A673 (cell line): ENCODE measurements at regions not wholly inside any gene's neighbourhood (a gene's known extent, or its start where the extent isn't known, plus 50 kb on each side); places are given as distances from the start of the nearest gene placed in this dataset.

Experiments used
- EZH2 ChIP-seq: fragments of 200-600 bp; sonication (generic); IDR thresholded peaks from 2 replicates; pipeline ENCODE4 v1.6.1; 2017; ENCODE audit warnings: borderline replicate concordance, low read depth, mild to moderate bottlenecking, mixed read lengths, antibody characterized with exemption, low read length; ENCODE audit not compliant: poor library complexity, severe bottlenecking
- TF ChIP-seq, protein P1 (sequence below): fragments of 300-800, 200-600 bp; sonication (generic); conservative IDR thresholded peaks from 2 replicates; pipeline ENCODE4 v1.5.1; 2017; ENCODE audit warnings: low read depth, mild to moderate bottlenecking, antibody characterized with exemption, low read length, moderate library complexity, mixed read lengths

DNA sequence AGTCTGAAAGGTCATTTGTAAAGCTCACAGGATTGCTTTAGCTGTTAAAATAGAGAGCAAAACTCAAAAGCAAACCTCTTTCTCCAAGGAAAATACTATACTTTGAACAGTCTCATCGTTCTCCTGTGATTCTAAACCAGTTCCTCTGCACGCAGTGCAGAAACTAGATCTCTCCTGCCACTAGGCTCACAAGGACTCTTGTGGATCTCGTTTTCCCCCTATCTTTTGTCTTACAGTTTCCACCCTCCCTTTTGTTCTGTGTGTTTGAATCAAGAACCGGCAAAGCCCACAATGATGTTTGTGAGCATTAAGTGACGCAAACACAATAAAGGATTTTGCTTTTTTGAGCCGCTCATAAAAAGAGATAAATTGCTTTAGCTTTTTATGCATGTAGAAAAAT lies 1103.5 kb upstream of the RBFOX1 start:
- TF ChIP-seq, protein P1, sequence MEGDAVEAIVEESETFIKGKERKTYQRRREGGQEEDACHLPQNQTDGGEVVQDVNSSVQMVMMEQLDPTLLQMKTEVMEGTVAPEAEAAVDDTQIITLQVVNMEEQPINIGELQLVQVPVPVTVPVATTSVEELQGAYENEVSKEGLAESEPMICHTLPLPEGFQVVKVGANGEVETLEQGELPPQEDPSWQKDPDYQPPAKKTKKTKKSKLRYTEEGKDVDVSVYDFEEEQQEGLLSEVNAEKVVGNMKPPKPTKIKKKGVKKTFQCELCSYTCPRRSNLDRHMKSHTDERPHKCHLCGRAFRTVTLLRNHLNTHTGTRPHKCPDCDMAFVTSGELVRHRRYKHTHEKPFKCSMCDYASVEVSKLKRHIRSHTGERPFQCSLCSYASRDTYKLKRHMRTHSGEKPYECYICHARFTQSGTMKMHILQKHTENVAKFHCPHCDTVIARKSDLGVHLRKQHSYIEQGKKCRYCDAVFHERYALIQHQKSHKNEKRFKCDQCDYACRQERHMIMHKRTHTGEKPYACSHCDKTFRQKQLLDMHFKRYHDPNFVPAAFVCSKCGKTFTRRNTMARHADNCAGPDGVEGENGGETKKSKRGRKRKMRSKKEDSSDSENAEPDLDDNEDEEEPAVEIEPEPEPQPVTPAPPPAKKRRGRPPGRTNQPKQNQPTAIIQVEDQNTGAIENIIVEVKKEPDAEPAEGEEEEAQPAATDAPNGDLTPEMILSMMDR, result no peak
- no peak for TF ChIP-seq EZH2
